ENCODE measurements at regions not wholly inside any gene's neighbourhood (a gene's known extent, or its start where the extent isn't known, plus 50 kb on each side); places are given as distances from the start of the nearest gene placed in this dataset.

DNA sequence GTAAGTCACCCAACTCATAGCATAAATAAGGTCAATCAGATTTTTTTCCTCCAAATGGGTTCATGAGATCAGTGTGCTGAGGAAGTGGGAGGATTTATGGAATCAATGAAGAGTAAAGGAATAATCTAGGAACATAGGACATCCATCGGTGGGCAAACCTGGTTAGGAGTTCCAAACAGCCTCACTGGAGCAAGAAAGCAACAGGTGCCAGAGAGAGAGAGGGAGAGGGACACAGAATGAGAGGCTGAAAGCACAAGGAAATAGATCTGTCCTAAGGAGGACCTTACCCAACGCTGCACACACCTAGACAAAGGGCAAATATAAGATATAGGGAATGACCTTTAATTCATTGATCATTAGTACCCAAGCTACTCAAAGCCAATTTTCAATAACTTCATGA is 119.5 kb upstream of the ANKRD1 start:
- no peak for DNase-seq

DNA sequence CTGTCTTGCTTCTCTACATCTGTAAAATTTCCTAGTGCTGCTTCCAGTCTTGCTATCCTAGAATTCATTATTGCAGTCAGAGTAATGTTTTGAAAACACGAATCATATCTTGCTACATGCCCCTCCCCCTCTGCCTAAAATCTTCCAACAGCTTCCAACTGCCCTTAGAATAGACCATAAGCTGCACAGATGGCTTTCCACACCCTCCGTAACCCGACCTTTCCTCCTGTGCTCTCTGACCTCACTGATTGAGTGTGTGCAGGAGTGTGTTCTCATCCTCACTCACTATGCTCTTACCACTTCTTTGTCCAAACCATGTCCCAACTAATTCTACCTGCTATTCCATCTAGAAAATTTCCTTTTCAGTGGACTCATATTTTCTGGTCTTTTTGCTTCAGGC is 121.2 kb upstream of the ANKRD1 start:
- DNase-seq = no peak

DNA sequence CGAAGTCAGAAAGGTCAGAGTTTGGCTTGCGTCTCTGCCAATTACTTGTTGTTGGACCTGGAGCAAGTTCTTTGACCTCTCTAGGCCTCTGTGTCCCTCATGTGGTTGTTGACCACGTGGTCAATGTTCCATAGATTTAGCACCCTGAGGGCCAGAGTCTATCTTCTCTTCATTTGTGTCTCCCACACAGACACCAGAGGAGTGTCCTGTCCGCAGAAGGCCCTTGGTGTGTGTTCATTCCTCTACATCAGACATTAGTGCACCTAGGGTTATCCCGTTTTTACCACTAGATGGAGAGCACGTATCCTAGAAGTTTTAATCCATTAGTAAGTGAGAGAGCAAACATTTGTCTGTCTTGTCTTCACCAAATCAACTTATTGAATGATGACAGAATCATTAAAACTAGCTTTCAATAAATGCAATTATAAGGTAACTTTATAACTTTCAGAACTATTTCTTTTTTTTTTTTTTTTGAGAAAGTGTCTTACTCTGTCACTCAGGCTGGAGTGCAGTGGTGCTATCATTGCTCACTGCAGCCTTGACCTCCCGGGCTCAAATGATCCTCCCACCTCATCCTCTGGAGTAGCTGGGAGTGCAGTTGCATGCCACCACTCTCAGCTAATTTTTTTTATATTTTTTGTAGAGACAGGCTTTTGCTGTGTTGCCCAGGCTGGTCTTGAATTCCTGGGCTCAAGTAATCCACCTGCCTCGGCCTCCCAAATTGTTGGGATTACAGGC is 122.5 kb upstream of the ANKRD1 start:
- DNase-seq = no peak

DNA sequence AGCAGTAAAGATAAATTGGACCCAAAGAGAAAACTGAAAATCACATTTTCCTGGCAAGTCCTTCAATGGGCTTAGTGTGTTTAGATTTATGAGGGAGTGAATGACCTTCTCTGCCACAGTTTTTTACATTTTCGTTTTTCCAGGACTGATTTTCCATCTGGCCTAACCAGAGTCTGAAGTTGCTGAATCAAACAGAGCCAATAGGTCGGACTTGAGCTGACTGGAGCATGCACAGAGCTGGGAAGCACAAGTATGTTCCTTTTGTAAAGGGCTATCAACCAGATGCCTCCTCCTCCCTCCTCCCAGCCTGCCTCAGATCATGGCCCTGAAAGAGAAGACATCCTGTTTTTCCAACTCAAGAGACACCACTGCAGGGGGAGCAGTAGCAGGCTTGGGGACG is 126.0 kb upstream of the ANKRD1 start:
- DNase-seq = peak; percentile 39

DNA sequence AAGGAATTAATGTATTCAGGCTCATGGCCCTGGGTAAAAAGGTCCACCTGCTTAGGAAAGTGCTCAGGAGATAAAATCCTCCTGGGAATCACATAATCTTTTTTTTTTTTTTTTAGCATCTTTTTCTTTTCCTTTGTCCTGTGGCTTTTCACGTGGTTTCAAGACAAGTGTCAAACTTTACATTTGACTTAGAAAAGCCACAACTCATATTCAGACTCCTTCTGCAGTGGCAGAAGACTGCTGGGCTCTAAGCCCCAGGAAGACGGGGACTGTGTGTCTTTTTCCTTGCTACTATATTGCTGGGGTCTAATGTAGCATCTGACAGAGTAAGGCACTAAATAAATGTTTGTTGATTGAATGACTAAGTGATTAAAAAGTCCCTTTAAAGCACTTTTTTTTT is 127.5 kb upstream of the ANKRD1 start:
- DNase-seq = no peak

DNA sequence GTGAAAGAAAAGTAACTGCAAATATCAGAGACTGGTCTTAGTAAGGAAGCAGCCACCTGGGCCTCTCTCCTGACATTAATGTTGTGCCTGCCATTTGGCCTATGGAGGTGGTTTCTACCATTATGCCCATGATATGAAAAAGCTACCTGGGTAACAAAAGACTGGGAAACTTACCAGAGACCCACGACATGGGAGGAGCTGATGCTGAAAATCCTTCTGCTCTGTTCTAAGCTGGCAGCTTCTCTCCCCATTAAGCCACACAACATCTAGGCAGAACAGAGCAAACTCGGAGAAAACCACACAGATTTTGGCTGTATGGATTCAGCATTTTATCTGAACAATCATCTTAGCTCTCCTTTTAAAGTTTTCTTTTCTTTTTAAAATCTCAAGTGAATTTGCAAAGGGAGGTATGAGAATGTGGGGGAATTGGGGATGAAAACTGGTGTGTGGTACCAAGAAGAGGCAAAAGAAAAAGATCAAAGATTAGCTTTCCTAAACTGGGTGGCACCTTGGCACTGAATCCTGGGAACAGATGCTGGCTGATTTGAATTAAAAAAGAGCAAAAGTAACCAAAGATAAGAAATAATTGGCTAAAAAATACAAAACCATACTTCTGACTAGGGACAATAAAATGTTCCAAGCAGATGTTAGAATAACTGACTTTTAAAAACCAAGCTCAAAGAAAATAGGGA is 128.6 kb upstream of the ANKRD1 start:
- DNase-seq = no peak

DNA sequence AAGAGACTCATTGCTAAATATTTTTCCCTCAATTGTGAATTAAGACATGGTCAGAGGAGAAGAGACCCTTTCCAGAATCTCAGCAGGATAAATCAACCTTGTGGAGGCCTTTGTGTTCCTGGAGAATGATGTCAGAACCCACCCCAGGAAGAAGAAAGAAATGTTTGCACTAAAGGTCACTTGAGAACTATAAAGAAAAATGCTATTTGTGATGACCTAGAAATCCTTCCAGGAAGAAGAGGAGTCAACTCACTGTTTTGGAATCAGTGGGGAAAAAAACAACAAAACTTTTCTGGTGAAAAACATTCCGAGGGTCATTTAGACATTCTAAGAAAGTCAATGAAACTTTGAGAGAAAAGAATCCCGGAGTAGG is 129.1 kb upstream of the ANKRD1 start:
- DNase-seq = no peak

DNA sequence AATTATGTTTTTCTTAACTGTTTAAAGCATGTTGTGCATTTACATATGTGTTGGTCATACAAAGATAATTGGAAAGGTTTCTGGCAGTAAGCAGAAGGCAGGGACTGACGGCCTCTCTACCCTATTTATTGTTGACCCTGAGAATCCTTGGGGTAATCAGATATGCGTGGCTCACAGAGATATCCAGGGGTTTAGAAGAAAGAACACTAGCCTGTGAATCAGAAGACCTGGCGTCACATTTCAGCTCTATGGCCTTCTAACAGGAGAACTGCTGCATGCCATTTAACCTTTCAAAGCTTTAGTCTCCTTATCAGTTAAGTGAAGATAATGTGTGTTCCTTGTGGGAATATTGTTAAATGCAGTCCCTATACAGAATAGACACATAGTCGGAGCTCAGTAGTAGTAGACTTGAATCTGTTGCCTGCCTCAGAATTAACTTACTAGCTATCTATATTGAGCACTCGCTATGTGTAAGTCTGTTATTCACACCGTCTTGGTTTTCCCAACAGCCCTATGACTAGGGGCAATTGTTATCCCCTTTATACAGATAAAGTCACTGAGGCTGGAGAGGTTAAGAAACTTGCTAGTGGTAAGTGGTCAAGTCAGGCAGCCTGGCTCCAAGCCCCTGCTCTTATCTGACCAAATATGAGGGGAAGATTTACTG is 129.6 kb upstream of the ANKRD1 start:
- DNase-seq = no peak

DNA sequence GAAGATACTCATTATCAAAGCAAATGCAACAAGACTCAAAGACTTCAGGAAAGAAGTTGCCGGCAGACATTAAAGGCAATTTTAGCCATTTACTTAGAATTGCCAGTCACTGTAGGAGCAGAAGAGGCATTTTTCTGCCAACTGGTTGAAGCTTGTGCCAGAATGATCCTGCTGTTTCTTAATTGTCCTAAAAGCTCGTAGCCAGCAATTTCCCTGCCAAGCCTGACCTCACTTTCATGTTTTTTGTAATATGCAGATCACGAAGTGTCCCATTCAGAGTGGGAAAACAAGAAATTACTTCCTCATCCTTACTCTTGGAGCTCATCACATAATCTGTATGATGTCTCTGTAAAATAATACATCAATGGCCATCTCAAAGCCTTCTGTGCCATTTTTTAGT is 130.9 kb upstream of the ANKRD1 start:
- no peak for DNase-seq

DNA sequence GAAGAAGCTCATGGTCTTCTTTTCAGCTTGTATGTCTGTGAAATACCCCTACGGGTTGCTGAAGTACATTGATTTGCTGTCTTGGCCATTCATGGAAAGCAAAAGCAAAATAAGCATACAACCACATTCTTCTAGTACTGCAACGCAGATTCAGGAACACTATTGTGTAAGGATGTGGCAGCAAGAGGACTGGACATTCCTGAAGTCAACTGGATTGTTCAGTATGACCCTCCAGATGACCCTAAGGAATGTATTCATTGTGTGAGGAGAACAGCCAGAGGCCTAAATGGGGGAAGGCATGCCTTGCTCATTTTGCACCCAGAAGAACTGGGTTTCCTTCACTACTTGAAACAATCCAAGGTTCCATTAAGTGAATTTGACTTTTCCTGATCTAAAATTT is 133.4 kb upstream of the ANKRD1 start:
- DNase-seq = no peak

DNA sequence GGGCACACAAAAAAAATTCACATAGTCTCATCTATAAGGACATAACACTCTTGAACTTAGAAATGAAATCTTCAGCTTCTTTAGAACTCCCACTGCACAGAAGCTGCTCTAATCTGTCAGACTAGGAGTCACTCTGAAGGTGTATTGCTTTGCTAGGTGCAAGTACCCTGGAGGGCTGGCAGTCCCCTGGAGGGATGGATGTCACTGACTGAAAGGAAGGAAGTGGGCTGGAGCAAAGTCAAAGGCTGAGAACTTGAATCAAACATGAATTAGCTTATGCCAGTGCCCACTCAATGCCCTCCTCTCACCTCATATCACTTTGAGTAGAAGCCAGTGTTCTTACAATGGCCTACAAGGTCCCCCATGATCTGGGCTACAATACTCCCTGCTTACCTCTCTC is 140.3 kb upstream of the ANKRD1 start:
- no peak for DNase-seq

DNA sequence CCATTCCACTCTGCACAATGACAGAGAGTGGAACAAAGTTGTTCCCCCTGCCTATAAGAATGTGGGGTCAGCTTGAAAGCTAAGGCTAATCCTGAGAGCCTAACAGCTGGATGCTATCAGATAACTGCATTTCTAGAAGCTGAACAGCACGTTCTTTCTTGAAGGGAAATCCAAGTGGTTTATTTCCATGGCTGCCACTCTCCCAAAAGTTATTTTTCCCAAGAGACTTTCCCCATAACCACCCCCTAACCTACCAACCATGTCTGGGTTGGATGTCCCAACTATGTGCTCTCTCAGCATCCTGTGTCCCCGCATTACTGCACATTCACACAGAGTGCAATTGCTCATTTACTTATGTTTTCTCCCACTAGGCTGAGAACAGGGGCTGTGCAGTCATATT is 140.7 kb upstream of the ANKRD1 start:
- no peak for DNase-seq

DNA sequence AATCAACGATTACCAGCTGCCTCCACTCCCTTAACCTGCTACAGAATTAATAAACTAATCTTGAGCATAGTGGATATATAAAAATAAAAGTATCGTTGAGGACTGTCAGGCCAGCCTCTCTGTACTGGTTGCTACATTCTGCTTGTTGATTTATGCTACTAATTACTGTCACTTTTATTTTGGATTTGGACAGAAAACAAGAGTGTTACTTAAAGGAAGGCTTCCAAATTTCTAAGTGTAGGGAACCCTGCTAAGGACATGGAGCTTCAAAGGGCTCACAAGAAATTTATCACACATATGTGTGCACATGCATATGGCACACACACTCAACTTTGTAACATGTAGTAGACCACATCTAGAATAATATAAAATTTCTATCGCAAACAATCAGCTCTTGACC is 141.2 kb upstream of the ANKRD1 start:
- DNase-seq = no peak

DNA sequence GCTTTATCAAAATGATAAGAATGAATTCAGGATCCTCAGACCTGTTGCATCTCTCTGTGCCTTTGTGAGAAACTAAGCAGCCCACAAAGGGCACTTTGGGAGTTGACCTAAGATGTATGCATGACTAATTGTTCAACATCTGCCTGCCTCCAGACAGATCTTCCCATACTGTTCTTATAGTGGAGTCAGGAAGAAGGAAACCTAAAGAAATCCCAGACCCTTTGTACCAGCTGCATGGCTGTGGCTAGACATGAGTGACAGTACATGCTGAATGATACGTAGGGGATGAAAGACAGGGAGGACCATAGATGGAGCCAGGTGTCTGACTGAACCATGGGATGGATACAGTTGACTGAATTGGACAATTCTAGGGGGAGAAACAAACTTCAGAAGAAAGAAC is 148.7 kb upstream of the PCGF5 start:
- no peak for DNase-seq

DNA sequence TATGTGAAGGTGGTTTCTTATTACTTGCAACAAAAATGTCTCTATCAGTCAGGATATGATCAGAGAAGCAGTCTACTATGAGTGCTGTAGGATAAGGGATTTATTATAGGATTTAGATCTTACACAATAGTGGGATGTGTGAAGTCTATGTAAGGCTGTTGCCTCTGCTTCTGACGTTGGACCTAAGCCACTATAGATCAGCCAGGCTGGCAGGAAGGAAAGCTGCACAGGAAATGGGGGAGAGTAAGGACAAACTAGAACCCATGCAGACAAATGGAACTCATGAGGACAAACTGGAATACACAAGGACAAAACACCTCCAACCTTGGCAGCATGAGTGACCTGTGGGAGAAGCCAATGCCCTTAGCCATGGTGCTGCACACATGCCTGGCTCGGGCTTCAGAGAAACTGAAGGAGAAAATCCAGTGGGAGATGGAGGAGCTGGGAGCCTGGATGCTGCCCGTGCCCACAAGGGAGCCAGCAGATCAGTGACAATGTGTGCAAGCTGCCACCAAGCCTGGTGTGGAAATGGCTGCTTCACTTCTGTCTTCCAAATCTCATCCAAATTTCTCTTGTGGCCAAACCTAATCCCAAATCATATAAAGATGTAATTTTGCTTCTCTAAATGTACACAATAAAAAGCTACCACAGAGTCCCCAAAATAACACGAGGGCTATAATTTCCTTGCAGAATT is 147.0 kb upstream of the PCGF5 start:
- no peak for DNase-seq

DNA sequence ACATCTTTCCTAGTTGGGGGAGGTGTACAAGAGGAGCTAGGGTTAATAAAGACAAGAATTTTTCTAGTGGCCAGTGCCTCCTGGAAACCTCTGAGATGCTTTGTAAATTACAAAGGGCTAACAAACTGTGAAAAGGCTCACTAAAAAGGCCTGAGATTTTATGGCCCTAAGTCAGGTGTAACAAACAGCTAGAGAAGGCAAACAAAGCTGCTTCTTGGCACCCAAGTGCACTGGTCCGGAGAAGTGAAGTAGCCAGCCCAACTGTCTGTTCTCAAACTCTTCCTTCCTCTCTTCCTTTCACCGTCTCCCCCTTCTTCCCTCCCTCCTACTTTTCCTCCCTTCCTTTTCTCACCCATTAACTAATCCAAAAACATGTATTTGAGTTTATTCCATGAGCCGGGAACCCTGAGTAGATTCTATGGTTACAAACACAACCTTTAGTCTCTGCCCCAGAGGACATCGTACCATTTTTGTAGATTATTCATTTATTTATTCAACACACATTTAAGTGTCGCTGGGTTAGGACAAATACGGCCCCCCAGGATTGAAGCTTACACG is 143.4 kb upstream of the PCGF5 start:
- DNase-seq = no peak

DNA sequence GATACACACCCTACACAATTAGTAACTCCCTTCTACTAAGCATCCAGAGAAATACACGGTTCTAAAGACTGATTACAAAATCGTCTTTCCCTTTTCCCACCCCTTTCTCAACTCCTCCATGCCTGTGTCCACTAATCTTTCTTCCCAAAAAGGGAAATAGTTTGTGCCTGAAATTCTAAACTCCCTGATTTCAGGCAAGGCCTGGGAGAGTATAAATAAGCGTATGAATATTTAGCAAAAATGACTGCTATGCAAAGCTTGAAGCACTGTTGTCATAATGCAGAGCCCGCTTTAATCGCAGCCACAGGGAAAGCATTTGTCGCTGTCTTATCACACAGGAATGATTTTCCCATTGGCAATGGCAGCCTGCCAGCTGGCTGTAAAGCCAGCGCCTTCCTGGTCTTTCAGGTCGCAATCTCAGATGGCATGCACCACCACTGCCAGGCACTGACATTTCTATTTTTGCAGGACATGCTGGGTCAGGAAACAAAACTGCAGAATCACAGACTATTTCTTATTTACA is 142.9 kb upstream of the PCGF5 start:
- peak; percentile 64 for DNase-seq

DNA sequence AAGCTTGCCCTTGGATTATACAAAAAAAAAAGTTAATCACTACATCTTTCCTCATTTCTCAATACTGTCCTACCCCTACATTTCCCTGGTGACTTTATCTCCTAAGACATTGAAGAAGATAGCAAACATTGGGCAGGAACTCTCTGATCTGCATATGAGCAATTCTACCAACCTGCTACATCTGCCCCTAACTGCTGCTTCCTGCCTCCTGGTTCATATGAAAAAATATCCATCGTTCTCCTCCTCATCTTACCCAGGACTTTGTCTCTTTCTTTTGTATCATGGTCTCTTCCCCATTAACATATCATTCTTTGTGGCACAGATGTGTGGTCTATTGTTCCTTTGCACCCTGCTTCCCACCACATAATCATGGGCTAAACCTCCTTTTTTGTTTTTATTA is 139.7 kb upstream of the PCGF5 start:
- DNase-seq = no peak

DNA sequence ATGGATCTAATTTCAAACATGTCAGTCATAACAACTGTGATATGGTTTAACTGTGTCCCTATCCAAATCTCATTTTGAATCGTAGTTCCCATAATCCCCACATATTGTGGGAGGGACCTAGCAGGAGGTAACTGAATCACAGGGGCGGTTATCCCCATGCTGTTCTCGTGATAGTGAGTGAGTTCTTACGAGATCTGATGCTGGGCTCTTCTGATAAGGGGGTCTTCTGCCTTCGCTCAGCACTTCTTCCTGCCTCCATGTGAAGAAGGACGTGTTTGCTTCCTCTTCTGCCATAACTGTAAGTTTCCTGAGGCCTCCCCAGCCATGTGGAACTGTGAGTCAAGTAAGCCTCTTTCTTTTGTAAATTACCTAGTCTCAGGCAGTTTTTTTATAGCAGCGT is 138.0 kb upstream of the PCGF5 start:
- DNase-seq = no peak

DNA sequence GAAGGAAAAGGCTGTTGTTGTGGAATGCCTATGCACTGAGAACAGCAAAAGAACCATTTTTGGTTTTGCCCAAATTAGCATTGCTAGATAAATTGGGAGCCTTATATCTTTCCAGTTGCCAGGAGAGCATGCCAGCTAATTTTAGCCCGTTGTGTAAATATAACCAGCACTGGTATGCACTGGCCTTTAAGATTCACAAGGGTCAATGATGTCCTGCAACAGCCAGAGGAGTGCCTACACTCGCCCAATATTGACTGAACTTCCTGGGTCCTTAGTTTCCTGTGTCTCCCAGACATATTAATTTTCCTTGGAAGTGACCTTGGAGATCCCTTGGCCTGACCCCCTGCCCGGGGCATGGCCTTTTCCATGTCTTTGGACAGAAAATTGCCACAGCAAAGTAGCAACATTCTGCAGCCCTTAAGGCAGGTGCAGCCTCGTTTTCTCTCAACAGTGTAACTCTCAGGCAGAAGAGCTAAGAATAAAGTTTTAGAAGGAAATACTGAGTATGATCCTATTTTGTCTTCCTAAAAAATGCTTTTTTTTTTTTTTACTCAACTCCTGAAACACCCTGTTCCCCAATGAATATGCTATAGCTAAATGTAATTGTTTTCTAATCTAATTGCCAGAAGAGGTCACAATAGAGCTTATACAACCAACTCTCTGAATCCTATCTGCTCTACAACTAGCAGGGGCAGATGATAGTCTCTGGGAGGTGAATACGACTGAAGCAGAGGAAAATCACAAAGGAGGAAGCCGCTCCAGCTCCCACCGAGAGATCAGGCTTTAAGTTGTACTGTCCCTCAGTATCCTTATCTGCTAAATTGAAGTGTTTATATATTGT is 131.9 kb upstream of the PCGF5 start:
- DNase-seq = no peak

DNA sequence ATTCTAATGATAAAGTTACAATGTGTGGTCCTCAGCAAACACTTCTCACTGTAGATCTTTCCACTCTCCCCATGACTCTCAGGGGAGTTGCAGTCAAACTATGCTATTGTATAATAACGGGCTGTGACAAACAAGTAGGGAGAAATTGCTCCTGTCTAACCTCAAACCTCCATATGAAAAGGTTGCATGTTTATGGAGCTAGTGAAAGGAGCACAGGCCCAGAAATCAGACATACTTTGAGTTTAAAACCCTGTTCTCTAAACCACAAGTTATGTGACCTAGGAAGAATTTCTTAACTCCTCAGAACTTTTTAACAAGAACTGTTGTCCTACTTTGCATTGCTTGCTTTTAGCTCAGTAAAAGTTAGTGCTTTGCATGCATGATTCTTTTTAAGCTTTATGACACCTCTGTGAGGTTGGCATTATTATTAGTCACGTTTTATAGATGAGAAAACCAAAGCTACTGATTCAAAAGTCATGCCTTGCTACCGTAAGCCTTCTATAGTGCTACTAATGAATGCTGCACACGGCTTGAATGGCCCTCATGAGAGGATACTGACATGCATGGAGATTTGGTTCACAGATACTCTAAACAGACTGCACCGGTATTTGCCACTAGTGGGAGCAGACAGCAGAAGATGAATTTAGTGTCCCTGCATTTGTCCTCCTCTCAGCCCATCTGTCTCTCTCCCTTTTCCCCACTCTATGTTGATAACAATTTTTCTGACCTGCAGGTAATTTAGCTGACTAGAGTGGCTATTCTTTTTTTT is 129.5 kb upstream of the PCGF5 start:
- no peak for DNase-seq

Measured in femur (tissue), 1 donor.